K562 (cell line): ENCODE measurements at regions not wholly inside any gene's neighbourhood (a gene's known extent, or its start where the extent isn't known, plus 50 kb on each side); places are given as distances from the start of the nearest gene placed in this dataset.
"Not testable (repeated sequence)": the region's sequence is repeated elsewhere in the genome, so short reads cannot be mapped to it uniquely, and the experiment has no call there.

Experiments used
- CBX3 ChIP-seq, 2 experiments: IDR thresholded peaks; 1 replicate in 1 of 2; 2 replicates in 1 of 2; pipeline ENCODE4 v1.6.1; 2012; ENCODE audit warnings: inconsistent platforms in 2 of 2, low read length in 2 of 2, borderline replicate concordance in 1 of 2, control low read depth in 1 of 2
- E2F6 ChIP-seq, 2 experiments: IDR thresholded peaks; 2 replicates each; pipeline ENCODE4 v1.6.1; 2011; ENCODE audit warnings: borderline replicate concordance in 1 of 2, control low read depth in 1 of 2, low read depth in 1 of 2, low read length in 1 of 2, mild to moderate bottlenecking in 1 of 2, mixed read lengths in 1 of 2, moderate library complexity in 1 of 2; ENCODE audit not compliant: insufficient read depth in 1 of 2, insufficient read length in 1 of 2, poor library complexity in 1 of 2, severe bottlenecking in 1 of 2; ENCODE audit errors: extremely low read depth in 1 of 2
- ELF1 ChIP-seq: fragments of 200-800 bp; sonication (Bioruptor generic); IDR thresholded peaks from 2 replicates; pipeline ENCODE4 v1.6.1; 2016; ENCODE audit warnings: missing genetic modification characterization, missing compliant biosample characterization
- GMEB1 ChIP-seq: fragments of 250-450 bp; sonication (Bioruptor Pico); IDR thresholded peaks from 2 replicates; pipeline ENCODE4 v1.4.0; 2020; ENCODE audit warnings: mild to moderate bottlenecking
- HNRNPLL ChIP-seq: fragments of 200-400 bp; formaldehyde crosslinking; IDR thresholded peaks from 2 replicates; pipeline ENCODE4 v1.6.1; 2017; ENCODE audit warnings: low read length, low read depth, mild to moderate bottlenecking; ENCODE audit not compliant: poor library complexity, severe bottlenecking
- MGA ChIP-seq: fragments of 450-650 bp; IDR thresholded peaks from 2 replicates; pipeline ENCODE4 v1.6.1; 2016; ENCODE audit warnings: mild to moderate bottlenecking, moderate library complexity
- NR2C2 ChIP-seq, 2 experiments: fragments of 200-800 bp in 1 of 2; sonication (Bioruptor generic) in 1 of 2; sonication (generic) in 1 of 2; formaldehyde crosslinking in 1 of 2; IDR thresholded peaks; 2 replicates each; pipeline versions ENCODE4 v1.6.1 to v1.8.0; 2016 to 2022; ENCODE audit warnings: mild to moderate bottlenecking in 1 of 2, missing compliant biosample characterization in 1 of 2, missing genetic modification characterization in 1 of 2, missing genetic modification reagents in 1 of 2
- USF1 ChIP-seq: sonication (generic); formaldehyde crosslinking; IDR thresholded peaks from 2 replicates; pipeline ENCODE4 v1.9.0; 2022; ENCODE audit warnings: mild to moderate bottlenecking, missing genetic modification reagents
- VEZF1 ChIP-seq: fragments of 200-800 bp; sonication (Bioruptor generic); IDR thresholded peaks from 2 replicates; pipeline ENCODE4 v1.6.1; 2017; ENCODE audit warnings: missing genetic modification characterization, missing compliant biosample characterization

- peak; percentile 72 for TF ChIP-seq MGA
- TF ChIP-seq ELF1: peak; percentile 65
- TF ChIP-seq NR2C2 (CRISPR knock-in tag; IDR thresholded peaks at IDR 0.05): not testable (repeated sequence)
- peak; percentile 80 for TF ChIP-seq NR2C2 (tag; IDR thresholded peaks at IDR 0.05)
- peak in 1 of 2 experiments; percentile 74 for TF ChIP-seq E2F6 (IDR thresholded peaks at IDR 0.05; ENCODE audit: borderline replicate concordance in 1 of 2, extremely low read depth in 1 of 2, insufficient read depth in 1 of 2, insufficient read length in 1 of 2, low read depth in 1 of 2, low read length in 1 of 2, poor library complexity in 1 of 2, severe bottlenecking in 1 of 2)
- TF ChIP-seq HNRNPLL: peak; percentile 99
- 0 out of 3 replicates have a peak, but pooled peaks of 1 of the 2 experiments have one; percentile 38 for TF ChIP-seq CBX3 (IDR thresholded peaks at IDR 0.05; ENCODE audit: borderline replicate concordance in 1 of 2, low read length in 2 of 2)
- peak; percentile 87 for TF ChIP-seq VEZF1 (CRISPR knock-in tag)
- peak; percentile 61 for TF ChIP-seq USF1 (CRISPR knock-in tag)
- peak; percentile 83 for TF ChIP-seq GMEB1 (CRISPR knock-in tag)
Observed at GRCh38 chr10:2315045-2315485, 577.7 kb upstream of the ADARB2 start (continued).
